Right kidney (tissue), 1 donor: ENCODE measurements at regions not wholly inside any gene's neighbourhood (a gene's known extent, or its start where the extent isn't known, plus 50 kb on each side); places are given as distances from the start of the nearest gene placed in this dataset.

Experiments
- DNase-seq: peaks from one replicate; pipeline ENCODE4 v3.0.0-alpha.2; 2016

- no peak for DNase-seq
Measured at GRCh38 chr6:21381331-21381963, 212.1 kb upstream of the SOX4 start.

GRCh38 chr6:21382821-21383449 is 210.6 kb upstream of the SOX4 start:
- DNase-seq, result no peak

GRCh38 chr6:21383450-21384085 is 210.0 kb upstream of the SOX4 start:
- no peak for DNase-seq

- DNase-seq, result no peak
Measured at GRCh38 chr6:21384216-21384615, 209.3 kb upstream of the SOX4 start.

- no peak for DNase-seq
Measured at GRCh38 chr6:21386744-21387143, 206.8 kb upstream of the SOX4 start.

- DNase-seq, result no peak
Measured at GRCh38 chr6:21390532-21391213, 202.9 kb upstream of the SOX4 start.

GRCh38 chr6:21392177-21392576 is 201.4 kb upstream of the SOX4 start:
- DNase-seq, result no peak

- DNase-seq, result no peak
Measured at GRCh38 chr6:21393441-21394165, 199.9 kb upstream of the SOX4 start.

- DNase-seq, result no peak
Measured at GRCh38 chr6:21395121-21395520, 198.4 kb upstream of the SOX4 start.

GRCh38 chr6:21396313-21396712 is 197.2 kb upstream of the SOX4 start:
- no peak for DNase-seq

GRCh38 chr6:21398741-21399325 is 194.7 kb upstream of the SOX4 start:
- DNase-seq, result no peak

- no peak for DNase-seq
Measured at GRCh38 chr6:21402368-21402767, 191.2 kb upstream of the SOX4 start.

GRCh38 chr6:21404577-21404976 is 189.0 kb upstream of the SOX4 start:
- DNase-seq, result no peak

GRCh38 chr6:21406316-21406715 is 187.2 kb upstream of the SOX4 start:
- DNase-seq, result no peak

- no peak for DNase-seq
Measured at GRCh38 chr6:21409231-21409630, 184.3 kb upstream of the SOX4 start.

GRCh38 chr6:21413428-21413827 is 180.1 kb upstream of the SOX4 start:
- DNase-seq, result no peak

- no peak for DNase-seq
Measured at GRCh38 chr6:21414065-21414464, 179.5 kb upstream of the SOX4 start.

- DNase-seq, result no peak
Measured at GRCh38 chr6:21420146-21420878, 173.2 kb upstream of the SOX4 start.

GRCh38 chr6:21420926-21421325 is 172.6 kb upstream of the SOX4 start:
- no peak for DNase-seq

GRCh38 chr6:21423106-21423854 is 170.3 kb upstream of the SOX4 start:
- DNase-seq, result no peak
